T follicular helper cell (primary cell): ENCODE measurements at regions not wholly inside any gene's neighbourhood (a gene's known extent, or its start where the extent isn't known, plus 50 kb on each side); places are given as distances from the start of the nearest gene placed in this dataset.

ENCODE experiments used
- DNase-seq: peaks from one replicate; pipeline ENCODE4 v3.0.0-alpha.2; 2020; ENCODE audit warnings: low read depth

GRCh38 chr16:65545413-65545956, 423.6 kb upstream of the CDH11 start:
- no peak for DNase-seq

GRCh38 chr16:65543781-65544740, 422.2 kb upstream of the CDH11 start:
- no peak for DNase-seq

- no peak for DNase-seq
These were observed 419.8 kb upstream of the CDH11 start for GRCh38 chr16:65541646-65542045.

GRCh38 chr16:65540901-65541300, 419.0 kb upstream of the CDH11 start:
- DNase-seq: no peak

- no peak for DNase-seq
These were observed 417.1 kb upstream of the CDH11 start for GRCh38 chr16:65538976-65539375.

DNA sequence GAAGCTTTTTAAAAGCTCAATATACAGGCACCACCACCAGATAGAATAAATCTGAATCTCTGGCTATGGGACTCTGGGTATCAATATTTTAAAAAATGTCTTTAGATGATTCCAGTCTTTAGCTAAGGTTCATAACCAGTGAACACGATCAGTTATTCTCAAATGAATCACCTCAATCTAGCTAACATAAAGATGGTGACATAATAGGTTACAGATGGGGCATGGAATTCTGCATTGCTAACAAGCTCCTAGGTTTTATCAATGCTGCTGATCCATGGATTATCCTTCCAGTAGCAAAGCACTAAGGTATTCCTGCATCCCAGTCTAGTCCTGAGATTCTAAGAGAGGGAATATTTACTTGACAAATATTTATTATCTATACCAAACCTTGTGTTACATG, 415.5 kb upstream of the CDH11 start:
- DNase-seq: no peak

DNA sequence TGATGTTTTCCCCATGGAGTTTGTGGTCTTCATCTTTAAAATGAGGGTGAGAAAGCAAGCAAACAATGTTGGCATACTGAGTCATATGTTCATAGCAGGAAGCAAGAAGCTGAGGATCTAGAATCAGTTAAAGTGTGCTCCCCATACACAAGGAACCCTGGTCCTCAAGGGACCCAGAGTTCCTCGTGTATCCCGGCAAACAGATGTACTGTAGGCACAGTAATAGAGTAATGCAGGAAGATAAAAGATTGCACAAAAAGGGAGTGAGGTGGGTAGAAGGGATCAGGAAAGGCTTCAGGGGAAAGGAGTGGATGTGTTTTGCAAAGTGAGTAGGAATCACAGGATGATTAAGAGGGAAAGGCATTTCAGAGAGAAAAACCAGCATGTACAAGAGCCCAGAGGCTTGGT, 412.3 kb upstream of the CDH11 start:
- DNase-seq: no peak

GRCh38 chr16:65532846-65533245, 411.0 kb upstream of the CDH11 start:
- DNase-seq: no peak

DNA sequence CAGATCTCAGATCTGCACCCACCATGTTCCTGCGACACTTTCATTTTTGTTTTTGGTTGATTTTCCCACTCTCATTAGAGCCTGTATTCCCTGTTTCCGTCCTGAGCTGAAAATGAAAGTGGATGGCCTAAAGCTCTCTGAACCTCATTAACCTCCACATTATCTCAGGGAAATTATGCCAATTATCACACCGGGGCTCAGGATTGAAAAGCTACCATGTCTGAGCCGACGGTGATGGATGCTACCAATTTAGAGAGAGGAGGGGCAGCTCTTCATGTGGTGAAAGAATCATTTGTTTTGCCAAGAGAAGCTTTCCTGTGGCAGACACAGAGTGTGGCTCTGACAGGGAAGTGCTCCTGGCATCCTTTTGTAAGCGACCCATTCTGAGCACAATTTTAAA, 410.4 kb upstream of the CDH11 start:
- no peak for DNase-seq

- DNase-seq: no peak
These were observed 409.6 kb upstream of the CDH11 start for GRCh38 chr16:65531475-65531874.

- DNase-seq: no peak
These were observed 403.8 kb upstream of the CDH11 start for GRCh38 chr16:65525707-65526106.

- no peak for DNase-seq
These were observed 403.1 kb upstream of the CDH11 start for GRCh38 chr16:65524997-65525396.

DNA sequence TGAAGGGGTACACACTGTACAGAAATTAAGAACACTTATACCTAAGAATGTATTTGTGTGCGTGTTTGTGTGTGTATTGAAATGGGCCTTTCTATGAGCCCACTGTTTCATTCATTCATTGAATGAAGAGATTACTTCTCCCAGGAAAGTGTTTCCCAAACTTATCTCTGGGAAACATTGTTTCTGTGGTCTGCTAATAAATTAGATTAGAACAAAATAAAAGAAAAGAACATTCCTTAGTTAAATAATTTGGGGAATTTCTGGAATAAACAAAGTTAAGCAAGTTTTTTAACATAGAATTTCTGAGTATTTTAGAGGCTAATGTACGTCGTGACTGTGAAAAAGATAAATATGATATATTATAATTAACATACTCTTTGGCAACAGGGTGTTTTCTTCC, 402.4 kb upstream of the CDH11 start:
- no peak for DNase-seq

DNA sequence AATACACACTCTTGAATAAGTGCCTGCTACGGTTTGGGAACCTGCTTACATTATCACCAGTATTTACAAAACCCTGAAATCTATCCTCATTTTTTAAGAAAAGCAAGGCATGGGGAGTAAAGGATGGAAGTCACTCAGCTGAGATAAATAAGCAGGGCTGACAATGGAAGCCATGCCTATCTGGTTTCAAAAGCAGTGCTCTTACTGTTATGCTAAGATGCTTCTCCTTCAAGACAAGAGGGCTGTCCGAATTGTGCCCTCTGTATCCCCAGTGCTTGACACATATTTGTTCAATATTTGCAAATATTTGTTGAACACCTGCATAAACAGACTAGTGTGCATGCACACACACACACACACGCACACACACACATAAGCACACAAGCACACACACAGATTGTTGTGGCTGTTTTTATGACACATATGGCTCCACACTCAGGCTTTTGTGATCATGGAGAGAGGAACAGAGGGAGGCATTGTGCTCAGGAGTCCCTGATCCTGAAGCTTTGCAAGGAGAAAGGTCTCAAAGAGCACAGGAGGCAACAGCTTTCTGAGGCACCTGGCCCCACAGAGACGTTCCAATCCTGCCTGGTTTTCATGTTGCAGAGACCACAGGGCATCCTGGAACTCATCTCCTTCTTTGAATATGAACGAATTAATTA, 401.6 kb upstream of the CDH11 start:
- DNase-seq: no peak

DNA sequence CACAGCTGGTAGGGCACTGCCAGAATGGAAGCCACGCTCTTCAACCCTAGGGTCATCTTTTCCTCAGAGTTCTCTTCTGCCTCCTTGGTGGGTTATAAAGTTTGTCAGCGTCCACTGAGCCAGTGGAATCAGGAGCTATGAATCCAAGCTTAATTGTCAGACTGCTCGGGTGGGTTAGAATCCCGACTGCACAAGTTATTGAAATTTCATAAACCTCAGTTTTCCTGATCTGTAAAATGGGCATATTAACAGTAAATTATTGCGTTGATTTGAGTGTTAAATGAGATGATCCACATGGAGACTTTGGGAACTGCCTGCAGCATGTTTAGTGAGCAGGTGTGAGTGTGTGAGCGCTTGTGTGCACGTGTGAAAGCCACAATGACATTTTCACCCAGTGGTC, 400.5 kb upstream of the CDH11 start:
- no peak for DNase-seq

DNA sequence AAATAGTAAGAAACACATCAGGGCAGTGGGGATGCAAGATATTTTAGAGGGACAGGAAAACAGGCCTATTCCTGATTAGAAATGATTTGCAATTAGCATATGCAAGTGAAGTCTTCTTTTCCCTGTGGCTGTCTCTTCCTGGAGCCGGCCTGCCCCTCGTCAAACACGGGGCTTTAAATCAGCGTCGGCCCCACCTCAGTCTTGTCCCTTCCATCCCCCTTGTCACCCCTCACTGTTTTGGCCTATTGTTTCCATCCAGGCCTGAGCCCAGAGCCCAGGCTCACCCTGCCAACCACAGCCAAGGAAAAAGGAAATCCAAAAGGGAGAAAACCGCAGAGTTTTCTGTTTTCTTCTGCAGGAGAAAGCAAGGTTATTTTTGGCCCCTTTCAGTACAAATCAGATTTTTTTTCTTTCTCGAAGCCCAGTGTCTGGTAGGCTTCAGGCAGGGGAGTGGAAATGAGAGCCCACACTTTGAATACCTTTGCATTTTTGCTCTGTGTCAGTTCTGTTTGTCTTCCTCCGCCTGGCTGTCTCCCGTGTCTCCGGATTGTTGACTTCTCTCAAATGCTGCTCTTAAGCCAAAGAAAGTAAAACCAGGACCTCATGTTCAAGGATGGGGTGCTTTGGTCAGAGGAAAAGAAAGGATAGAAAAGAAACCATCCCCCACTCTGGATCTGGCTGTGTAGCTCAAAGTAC, 399.9 kb upstream of the CDH11 start:
- DNase-seq: no peak

GRCh38 chr16:65519402-65519801, 397.5 kb upstream of the CDH11 start:
- DNase-seq: no peak

DNA sequence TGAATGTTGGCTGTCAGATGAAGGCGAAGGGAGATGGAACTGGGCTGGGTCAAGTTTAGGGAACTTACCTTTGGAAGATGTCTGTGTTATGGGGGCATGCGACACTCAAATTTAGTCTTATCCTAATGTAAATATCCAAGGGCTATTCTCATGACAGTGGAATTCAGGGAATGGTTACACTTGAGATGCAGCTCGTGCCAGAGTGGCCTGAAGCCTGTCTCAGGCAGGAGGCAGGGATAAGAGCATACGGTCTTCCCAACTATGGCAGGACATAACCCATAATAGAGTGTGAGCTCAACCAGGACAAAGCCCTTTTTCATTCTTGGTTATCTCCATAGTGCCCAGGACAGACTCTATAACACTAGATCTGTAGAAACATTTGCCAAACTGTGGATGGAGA, 393.3 kb upstream of the CDH11 start:
- DNase-seq: no peak

DNA sequence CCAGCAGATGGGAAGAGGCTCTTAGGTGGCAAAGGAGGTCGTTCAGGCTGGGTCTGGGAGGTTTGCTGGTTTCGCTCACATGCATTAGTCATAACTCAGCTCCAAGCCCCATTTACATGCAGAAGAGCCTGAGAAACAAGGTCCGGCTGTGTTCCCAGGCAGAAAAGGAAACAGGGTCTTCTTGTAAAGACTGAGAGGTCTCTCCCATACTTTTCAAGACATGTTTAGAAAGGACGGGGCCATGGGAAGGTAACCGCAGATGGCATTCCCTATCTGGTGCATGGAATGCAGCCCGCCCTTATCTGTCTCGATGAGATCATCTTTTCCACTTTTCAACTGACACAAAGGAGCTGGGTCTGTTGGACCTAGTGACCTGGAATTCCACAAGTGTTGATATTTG, 389.0 kb upstream of the CDH11 start:
- no peak for DNase-seq

DNA sequence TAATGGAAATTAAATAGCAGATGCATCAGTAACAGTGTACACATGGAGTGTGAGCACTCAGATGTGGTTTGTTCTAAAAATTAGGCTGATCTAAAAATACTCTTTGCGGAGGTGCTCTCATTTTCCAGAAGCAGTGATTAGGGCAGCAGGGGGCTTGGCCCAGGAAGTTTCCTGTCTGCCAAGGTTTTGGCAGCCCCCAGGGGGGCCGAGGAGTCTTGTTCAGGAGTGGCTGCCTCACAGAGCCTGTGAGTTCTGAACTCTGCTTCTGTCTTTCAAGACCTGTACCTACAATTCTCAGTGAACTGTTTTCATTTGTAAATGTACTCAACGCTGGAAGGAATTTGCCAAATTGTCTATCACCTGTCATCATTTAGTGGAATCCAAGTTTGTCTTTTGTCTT, 388.4 kb upstream of the CDH11 start:
- no peak for DNase-seq

DNA sequence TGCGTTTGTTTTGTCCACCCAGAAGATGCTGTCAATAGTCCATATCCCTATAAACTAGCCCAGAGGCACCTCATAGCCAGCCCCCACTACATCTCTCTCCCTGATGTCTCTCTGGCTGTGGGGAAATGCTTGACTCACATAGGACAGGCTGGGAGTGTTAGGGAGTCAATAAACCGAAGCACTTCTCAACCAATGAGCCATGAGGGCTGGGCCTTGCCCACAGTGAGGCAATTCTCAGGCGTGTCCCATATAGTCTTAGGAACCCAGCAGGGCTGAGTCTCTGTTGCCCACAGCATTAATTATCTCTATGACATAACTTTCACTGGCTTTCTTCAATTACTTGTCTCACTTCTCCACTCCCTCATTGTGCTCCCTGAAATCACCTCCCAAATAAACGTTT, 387.3 kb upstream of the CDH11 start:
- no peak for DNase-seq

- DNase-seq: no peak
These were observed 379.1 kb upstream of the CDH11 start for GRCh38 chr16:65500919-65501318.

GRCh38 chr16:65500007-65500406, 378.1 kb upstream of the CDH11 start:
- DNase-seq: no peak
